HEK293 (cell line): ENCODE measurements at regions not wholly inside any gene's neighbourhood (a gene's known extent, or its start where the extent isn't known, plus 50 kb on each side); places are given as distances from the start of the nearest gene placed in this dataset.
"Not testable (repeated sequence)": the region's sequence is repeated elsewhere in the genome, so short reads cannot be mapped to it uniquely, and the experiment has no call there.

Experiments
- CTCF ChIA-PET: fragments of 350-600 bp; formaldehyde crosslinking; extraction: SDS; loops from one replicate; lab custom pipeline; 2021; ENCODE audit warnings: antibody characterized with exemption; lab: Yijun Ruan, JAX
- POLR2A ChIA-PET: fragments of 300-600 bp; formaldehyde crosslinking; extraction: SDS; loops from one replicate; lab custom pipeline; 2020; ENCODE audit warnings: antibody characterized with exemption, inconsistent platforms; lab: Yijun Ruan, JAX
- H3K27ac ChIP-seq: fragments of 200-500 bp; sonication (Bioruptor generic); 2 replicates; pipeline ENCODE4 v1.5.1; 2014; ENCODE audit warnings: low read depth, low read length, control low read depth, inconsistent platforms; ENCODE audit errors: extremely low read depth
- H3K36me3 ChIP-seq, 2 experiments: fragments of 200-500 bp in 1 of 2; sonication (Bioruptor generic) in 1 of 2; 1 replicate in 1 of 2; 2 replicates in 1 of 2; pipeline ENCODE4 v1.5.1; 2014 to 2017; ENCODE audit warnings: inconsistent platforms in 2 of 2, low read length in 2 of 2; ENCODE audit not compliant: control insufficient read depth in 2 of 2, insufficient read depth in 1 of 2
- H3K4me1 ChIP-seq: fragments of 200-500 bp; sonication (Bioruptor generic); 2 replicates; pipeline ENCODE4 v1.5.1; 2014; ENCODE audit warnings: mild to moderate bottlenecking, low read length, inconsistent platforms; ENCODE audit not compliant: control insufficient read depth, insufficient read depth
- H3K4me3 ChIP-seq: 2 replicates; pipeline ENCODE4 v1.5.1; 2011; ENCODE audit warnings: low read depth, mild to moderate bottlenecking, control low read depth, low read length, moderate library complexity
- H3K9me3 ChIP-seq: fragments of 200-500 bp; sonication (Bioruptor generic); 2 replicates; pipeline ENCODE4 v1.5.1; 2014; ENCODE audit warnings: low read depth, low read length, inconsistent platforms; ENCODE audit not compliant: control insufficient read depth, insufficient read depth
- ATF2 ChIP-seq: fragments of 450-650 bp; formaldehyde crosslinking; IDR thresholded peaks from 2 replicates; pipeline ENCODE4 v1.5.1; 2016; ENCODE audit warnings: missing biosample characterization, missing genetic modification characterization, low read depth
- GFI1B ChIP-seq: fragments of 450-650 bp; formaldehyde crosslinking; IDR thresholded peaks from 2 replicates; pipeline ENCODE4 v1.5.1; 2016; ENCODE audit warnings: missing biosample characterization, missing genetic modification characterization
- PRDM1 ChIP-seq: fragments of 450-650 bp; formaldehyde crosslinking; IDR thresholded peaks from 2 replicates; pipeline ENCODE4; 2016; ENCODE audit warnings: missing biosample characterization, missing genetic modification characterization
- RBAK ChIP-seq: fragments of 450-650 bp; formaldehyde crosslinking; IDR thresholded peaks from 2 replicates; pipeline ENCODE4 v1.5.1; 2016; ENCODE audit warnings: missing biosample characterization, missing genetic modification characterization
- SP7 ChIP-seq: fragments of 450-650 bp; formaldehyde crosslinking; IDR thresholded peaks from 2 replicates; pipeline ENCODE4 v1.5.1; 2016; ENCODE audit warnings: missing biosample characterization, missing genetic modification characterization
- TSHZ1 ChIP-seq: fragments of 450-650 bp; formaldehyde crosslinking; IDR thresholded peaks from 2 replicates; pipeline ENCODE4 v1.5.1; 2016; ENCODE audit warnings: missing biosample characterization, missing genetic modification characterization, borderline replicate concordance
- ZNF112 ChIP-seq: fragments of 450-650 bp; formaldehyde crosslinking; IDR thresholded peaks from 2 replicates; pipeline ENCODE4 v1.5.0; 2017; ENCODE audit warnings: missing biosample characterization, missing genetic modification characterization
- ZNF132 ChIP-seq: fragments of 450-650 bp; formaldehyde crosslinking; IDR thresholded peaks from 2 replicates; pipeline ENCODE4 v1.5.1; 2017; ENCODE audit warnings: missing biosample characterization, missing genetic modification characterization, borderline replicate concordance
- ZNF146 ChIP-seq: fragments of 450-650 bp; formaldehyde crosslinking; IDR thresholded peaks from 2 replicates; pipeline ENCODE4 v1.5.1; 2016; ENCODE audit warnings: missing biosample characterization, missing genetic modification characterization
- ZNF202 ChIP-seq: fragments of 450-650 bp; formaldehyde crosslinking; IDR thresholded peaks from 2 replicates; pipeline ENCODE4 v1.5.1; 2016; ENCODE audit warnings: missing biosample characterization, missing genetic modification characterization, borderline replicate concordance
- ZNF24 ChIP-seq: fragments of 450-650 bp; formaldehyde crosslinking; IDR thresholded peaks from 2 replicates; pipeline ENCODE4 v1.5.1; 2016; ENCODE audit warnings: missing biosample characterization, missing genetic modification characterization
- ZNF521 ChIP-seq: fragments of 450-650 bp; formaldehyde crosslinking; IDR thresholded peaks from 2 replicates; pipeline ENCODE4 v1.5.1; 2017; ENCODE audit warnings: missing biosample characterization, mild to moderate bottlenecking, missing genetic modification characterization
- ZNF529 ChIP-seq: fragments of 450-650 bp; formaldehyde crosslinking; IDR thresholded peaks from 2 replicates; pipeline ENCODE4 v1.5.1; 2017; ENCODE audit warnings: missing genetic modification characterization, missing biosample characterization; ENCODE audit not compliant: insufficient replicate concordance
- ZNF596 ChIP-seq: fragments of 450-650 bp; IDR thresholded peaks from 2 replicates; pipeline ENCODE4 v1.5.0; 2018; ENCODE audit warnings: missing biosample characterization, mild to moderate bottlenecking, missing genetic modification characterization, moderate library complexity
- ZNF792 ChIP-seq: fragments of 450-650 bp; formaldehyde crosslinking; IDR thresholded peaks from 2 replicates; pipeline ENCODE4 v1.5.1; 2016; ENCODE audit warnings: missing biosample characterization, missing genetic modification characterization
- TF ChIP-seq, protein P1 (sequence below): fragments of 450-650 bp; formaldehyde crosslinking; IDR thresholded peaks from 2 replicates; pipeline ENCODE4 v1.5.1; 2017; ENCODE audit warnings: missing biosample characterization, missing genetic modification characterization
- TF ChIP-seq, protein P2 (sequence below): fragments of 450-650 bp; IDR thresholded peaks from 2 replicates; pipeline ENCODE4 v1.5.1; 2018; ENCODE audit warnings: missing biosample characterization, missing genetic modification characterization

DNA sequence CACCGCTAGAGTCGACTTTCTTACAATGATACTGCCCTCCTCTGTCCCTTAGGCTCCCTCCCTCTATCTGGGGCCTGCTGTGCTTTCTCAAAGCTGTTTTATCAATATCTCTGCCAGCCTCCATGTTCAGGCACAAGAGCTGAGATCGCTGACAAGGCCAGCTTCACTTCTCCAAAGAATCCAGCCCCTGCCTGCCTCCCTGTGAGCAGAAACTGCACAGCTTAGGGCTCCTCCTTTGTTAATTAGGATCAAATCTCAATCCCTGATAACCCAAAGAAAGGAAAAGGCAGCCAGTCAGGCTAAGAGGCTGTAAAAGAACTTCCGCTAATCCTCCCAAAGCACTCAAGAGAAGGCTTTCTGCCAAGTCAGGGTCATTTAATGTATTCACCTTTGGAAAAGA lies 616.0 kb upstream of the CDH11 start (continued):
- TF ChIP-seq TSHZ1 (tag by site-specific recombination) (no peak), ATF2 (tag by site-specific recombination) (no peak), ZNF24 (tag by site-specific recombination) (no peak)

GRCh38 chr16:65735615-65736014 lies 613.8 kb upstream of the CDH11 start:
- H3K9me3 ChIP-seq, CTCF ChIA-PET, POLR2A ChIA-PET, H3K4me3 ChIP-seq, H3K36me3 ChIP-seq, H3K4me1 ChIP-seq, H3K27ac ChIP-seq: not testable (repeated sequence)

- no peaks in the 10 kb centered on the region for H3K9me3 ChIP-seq
- CTCF ChIA-PET = no interaction called here
- H3K4me1 ChIP-seq = no peaks in the 10 kb centered on the region
- no peak overlapping the region for H3K27ac ChIP-seq
- H3K36me3 ChIP-seq = no peaks in the 10 kb centered on the region
- TF ChIP-seq ZNF596 (no peak), RBAK (tag by site-specific recombination) (no peak), SP7 (tag by site-specific recombination) (no peak), ZNF521 (tag by site-specific recombination) (no peak), PRDM1 (tag by site-specific recombination) (no peak), ZNF529 (tag by site-specific recombination) (no peak), TSHZ1 (tag by site-specific recombination) (no peak), ZNF146 (tag by site-specific recombination) (no peak), ZNF202 (tag by site-specific recombination) (no peak), ZNF112 (tag by site-specific recombination) (no peak), ZNF132 (no peak), GFI1B (tag by site-specific recombination) (no peak), ZNF792 (no peak)
- TF ChIP-seq, protein P1, sequence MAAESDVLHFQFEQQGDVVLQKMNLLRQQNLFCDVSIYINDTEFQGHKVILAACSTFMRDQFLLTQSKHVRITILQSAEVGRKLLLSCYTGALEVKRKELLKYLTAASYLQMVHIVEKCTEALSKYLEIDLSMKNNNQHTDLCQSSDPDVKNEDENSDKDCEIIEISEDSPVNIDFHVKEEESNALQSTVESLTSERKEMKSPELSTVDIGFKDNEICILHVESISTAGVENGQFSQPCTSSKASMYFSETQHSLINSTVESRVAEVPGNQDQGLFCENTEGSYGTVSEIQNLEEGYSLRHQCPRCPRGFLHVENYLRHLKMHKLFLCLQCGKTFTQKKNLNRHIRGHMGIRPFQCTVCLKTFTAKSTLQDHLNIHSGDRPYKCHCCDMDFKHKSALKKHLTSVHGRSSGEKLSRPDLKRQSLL (tag by site-specific recombination) = no peak
- TF ChIP-seq, protein P2, sequence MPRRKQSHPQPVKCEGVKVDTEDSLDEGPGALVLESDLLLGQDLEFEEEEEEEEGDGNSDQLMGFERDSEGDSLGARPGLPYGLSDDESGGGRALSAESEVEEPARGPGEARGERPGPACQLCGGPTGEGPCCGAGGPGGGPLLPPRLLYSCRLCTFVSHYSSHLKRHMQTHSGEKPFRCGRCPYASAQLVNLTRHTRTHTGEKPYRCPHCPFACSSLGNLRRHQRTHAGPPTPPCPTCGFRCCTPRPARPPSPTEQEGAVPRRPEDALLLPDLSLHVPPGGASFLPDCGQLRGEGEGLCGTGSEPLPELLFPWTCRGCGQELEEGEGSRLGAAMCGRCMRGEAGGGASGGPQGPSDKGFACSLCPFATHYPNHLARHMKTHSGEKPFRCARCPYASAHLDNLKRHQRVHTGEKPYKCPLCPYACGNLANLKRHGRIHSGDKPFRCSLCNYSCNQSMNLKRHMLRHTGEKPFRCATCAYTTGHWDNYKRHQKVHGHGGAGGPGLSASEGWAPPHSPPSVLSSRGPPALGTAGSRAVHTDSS = no peak
- H3K4me3 ChIP-seq = no peak overlapping the region
- POLR2A ChIA-PET = no interaction called here
Measured at GRCh38 chr16:65733721-65734120, 611.9 kb upstream of the CDH11 start.
